HepG2 (cell line): ENCODE measurements at regions not wholly inside any gene's neighbourhood (a gene's known extent, or its start where the extent isn't known, plus 50 kb on each side); places are given as distances from the start of the nearest gene placed in this dataset.

Experiments
- BRD4 ChIP-seq: sonication (generic); formaldehyde crosslinking; IDR thresholded peaks from 2 replicates; pipeline ENCODE4 v1.4.0; 2020; ENCODE audit warnings: missing genetic modification reagents
- CSRNP2 ChIP-seq: sonication (generic); formaldehyde crosslinking; conservative IDR thresholded peaks from 2 replicates; pipeline ENCODE4 v1.8.0; 2022; ENCODE audit warnings: low read depth, missing genetic modification reagents
- HDAC1 ChIP-seq: sonication (generic); formaldehyde crosslinking; IDR thresholded peaks from 2 replicates; pipeline ENCODE4 v1.5.1; 2020; ENCODE audit warnings: mild to moderate bottlenecking, missing genetic modification reagents
- HNF4G ChIP-seq, 2 experiments: sonication (generic) in 1 of 2; formaldehyde crosslinking in 1 of 2; IDR thresholded peaks; 2 replicates each; pipeline versions ENCODE4 v1.4.0 to v1.6.1; 2011 to 2020; ENCODE audit warnings: borderline replicate concordance in 2 of 2, low read depth in 2 of 2, mild to moderate bottlenecking in 2 of 2, low read length in 1 of 2, missing genetic modification reagents in 1 of 2, moderate library complexity in 1 of 2
- IKZF5 ChIP-seq: IDR thresholded peaks from 2 replicates; pipeline ENCODE4 v1.6.1; 2018; ENCODE audit warnings: missing genetic modification reagents, mild to moderate bottlenecking, missing compliant biosample characterization
- REXO4 ChIP-seq: sonication (generic); formaldehyde crosslinking; IDR thresholded peaks from 2 replicates; pipeline ENCODE4 v1.8.0; 2022; ENCODE audit warnings: missing genetic modification reagents, mild to moderate bottlenecking, borderline replicate concordance
- ZFP1 ChIP-seq: IDR thresholded peaks from 2 replicates; pipeline ENCODE4 v1.6.1; 2016
- ZNF883 ChIP-seq: sonication (generic); formaldehyde crosslinking; IDR thresholded peaks from 2 replicates; pipeline ENCODE4 v1.5.1; 2020; ENCODE audit warnings: mild to moderate bottlenecking, missing genetic modification reagents; ENCODE audit errors: not compliant biosample characterization
- TF ChIP-seq, protein P1 (sequence below): sonication (generic); formaldehyde crosslinking; IDR thresholded peaks from 2 replicates; pipeline ENCODE4 v1.5.1; 2020; ENCODE audit warnings: mild to moderate bottlenecking, missing genetic modification reagents, moderate library complexity
- TF ChIP-seq, protein P2 (sequence below): sonication (generic); formaldehyde crosslinking; IDR thresholded peaks from 2 replicates; pipeline ENCODE4 v1.4.0; 2020; ENCODE audit warnings: missing genetic modification reagents, borderline replicate concordance

- TF ChIP-seq CSRNP2 (no peak), BRD4 (CRISPR knock-in tag) (no peak), REXO4 (CRISPR knock-in tag) (no peak), ZFP1 (CRISPR knock-in tag) (no peak), HDAC1 (no peak), ZNF883 (CRISPR knock-in tag) (no peak), HNF4G (IDR thresholded peaks at IDR 0.05; ENCODE audit: borderline replicate concordance, low read depth, low read length) (no peak), HNF4G (CRISPR knock-in tag; IDR thresholded peaks at IDR 0.05; ENCODE audit: borderline replicate concordance, low read depth) (no peak), IKZF5 (CRISPR knock-in tag) (no peak)
- TF ChIP-seq, protein P1, sequence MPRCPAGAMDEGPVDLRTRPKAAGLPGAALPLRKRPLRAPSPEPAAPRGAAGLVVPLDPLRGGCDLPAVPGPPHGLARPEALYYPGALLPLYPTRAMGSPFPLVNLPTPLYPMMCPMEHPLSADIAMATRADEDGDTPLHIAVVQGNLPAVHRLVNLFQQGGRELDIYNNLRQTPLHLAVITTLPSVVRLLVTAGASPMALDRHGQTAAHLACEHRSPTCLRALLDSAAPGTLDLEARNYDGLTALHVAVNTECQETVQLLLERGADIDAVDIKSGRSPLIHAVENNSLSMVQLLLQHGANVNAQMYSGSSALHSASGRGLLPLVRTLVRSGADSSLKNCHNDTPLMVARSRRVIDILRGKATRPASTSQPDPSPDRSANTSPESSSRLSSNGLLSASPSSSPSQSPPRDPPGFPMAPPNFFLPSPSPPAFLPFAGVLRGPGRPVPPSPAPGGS (CRISPR knock-in tag) = no peak
- TF ChIP-seq, protein P2, sequence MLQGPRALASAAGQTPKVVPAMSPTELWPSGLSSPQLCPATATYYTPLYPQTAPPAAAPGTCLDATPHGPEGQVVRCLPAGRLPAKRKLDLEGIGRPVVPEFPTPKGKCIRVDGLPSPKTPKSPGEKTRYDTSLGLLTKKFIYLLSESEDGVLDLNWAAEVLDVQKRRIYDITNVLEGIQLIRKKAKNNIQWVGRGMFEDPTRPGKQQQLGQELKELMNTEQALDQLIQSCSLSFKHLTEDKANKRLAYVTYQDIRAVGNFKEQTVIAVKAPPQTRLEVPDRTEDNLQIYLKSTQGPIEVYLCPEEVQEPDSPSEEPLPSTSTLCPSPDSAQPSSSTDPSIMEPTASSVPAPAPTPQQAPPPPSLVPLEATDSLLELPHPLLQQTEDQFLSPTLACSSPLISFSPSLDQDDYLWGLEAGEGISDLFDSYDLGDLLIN (CRISPR knock-in tag) = no peak
Observed at GRCh38 chr10:121658611-121659010, 60.4 kb upstream of the FGFR2 start (continued).
